Superior temporal gyrus (tissue), 1 donor: ENCODE measurements at regions not wholly inside any gene's neighbourhood (a gene's known extent, or its start where the extent isn't known, plus 50 kb on each side); places are given as distances from the start of the nearest gene placed in this dataset.
A peak's percentile ranks its signal among the peaks of the same experiment; 100 is the strongest.
"Not testable (repeated sequence)": the region's sequence is repeated elsewhere in the genome, so short reads cannot be mapped to it uniquely, and the experiment has no call there.

Source experiments
- DNase-seq: peaks from one replicate; pipeline ENCODE4 v3.0.0-alpha.2; 2016; ENCODE audit errors: extremely low spot score

GRCh38 chr5:23977997-23978396, 470.6 kb downstream of the PRDM9 start:
- no peak for DNase-seq

DNA sequence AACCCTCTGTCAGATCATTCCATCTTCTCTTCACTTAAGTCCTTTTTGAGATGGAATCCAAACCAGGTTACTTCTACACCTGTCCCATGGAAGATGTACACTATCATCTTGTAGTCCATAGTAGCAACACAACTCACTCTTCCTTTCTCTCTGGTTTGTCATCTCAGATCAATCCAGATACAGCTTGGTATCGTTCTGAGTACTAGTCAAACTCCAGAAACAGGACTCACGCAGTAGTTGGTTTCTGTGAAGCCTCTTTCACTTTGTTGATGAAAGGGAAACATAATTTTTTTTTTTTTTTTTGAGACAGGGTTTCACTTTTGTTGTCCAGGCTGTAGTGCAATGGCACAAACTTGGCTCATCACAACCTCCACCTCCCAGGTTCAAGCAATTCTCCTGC, 484.0 kb downstream of the PRDM9 start:
- DNase-seq, result no peak

DNA sequence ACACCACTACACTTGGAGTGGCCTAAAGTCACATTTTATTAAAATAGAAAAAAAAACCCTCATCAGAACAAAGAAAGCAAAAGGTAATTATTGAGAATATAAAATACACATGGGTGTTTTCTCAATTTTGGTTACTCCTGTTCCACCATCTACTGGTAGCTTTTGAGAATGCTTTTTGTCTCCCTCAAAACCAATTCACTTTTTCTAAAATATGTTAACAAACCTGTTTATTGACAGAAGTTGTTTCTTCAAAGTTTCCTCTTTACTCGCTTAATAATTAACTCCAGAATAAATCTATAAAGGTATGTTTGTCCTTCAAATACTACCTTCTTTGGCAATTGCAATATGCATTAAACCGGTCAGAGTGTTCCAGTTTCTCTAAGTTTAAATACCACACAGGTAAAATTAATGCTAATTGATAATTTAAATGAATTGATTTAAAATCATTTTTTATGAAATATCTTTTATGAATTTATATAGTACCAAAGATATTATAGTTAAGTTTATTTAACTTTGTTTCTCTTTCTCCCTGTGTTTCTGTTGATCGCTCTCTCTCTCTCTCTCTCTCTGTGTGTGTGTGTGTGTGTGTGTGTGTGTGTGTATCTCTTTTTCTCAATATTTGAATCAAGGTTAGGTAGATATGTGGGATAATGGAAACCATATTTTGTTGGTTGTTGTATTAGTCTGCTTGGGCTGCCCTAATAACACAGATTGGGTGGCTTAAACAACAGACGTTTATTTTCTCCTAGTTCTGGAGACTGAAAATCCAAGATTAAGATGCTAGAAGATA, 487.4 kb downstream of the PRDM9 start:
- DNase-seq, result peak; percentile 29

DNA sequence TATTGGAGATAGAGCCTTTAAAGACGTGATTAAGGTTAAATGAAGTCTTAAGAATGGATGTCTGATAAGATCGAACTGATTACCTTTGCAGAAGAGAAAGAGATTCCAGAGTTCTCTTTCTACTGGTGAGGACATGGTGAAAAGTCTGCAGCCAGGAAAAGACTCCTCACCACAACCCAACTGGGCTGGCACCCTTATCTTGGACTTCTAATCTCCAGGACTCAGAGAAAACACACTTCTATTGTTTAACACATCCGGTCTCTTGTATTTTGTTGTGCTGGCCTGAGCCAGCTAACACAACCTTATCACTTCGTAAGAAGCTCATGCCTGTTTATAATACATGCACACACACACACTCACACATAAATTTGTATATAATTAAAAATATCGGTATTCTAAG, 489.1 kb downstream of the PRDM9 start:
- no peak for DNase-seq

DNA sequence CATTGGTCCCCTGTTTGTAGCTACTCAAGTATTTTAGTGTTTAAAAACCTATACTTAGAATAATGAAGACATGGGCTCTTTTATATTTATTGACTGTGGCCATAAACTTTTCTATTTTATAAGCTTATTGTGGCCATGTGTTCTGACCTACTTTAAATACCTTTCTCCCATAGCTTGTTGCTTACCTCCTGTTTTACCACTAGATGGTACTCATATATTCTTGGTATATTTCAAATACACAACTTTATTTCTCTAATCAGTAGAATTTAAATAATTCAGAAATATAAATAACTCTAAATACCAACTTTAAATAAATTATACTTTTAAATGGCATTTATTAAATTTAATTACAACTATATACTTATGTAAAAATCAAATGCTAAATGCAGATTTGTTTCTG, 498.0 kb downstream of the PRDM9 start:
- no peak for DNase-seq

DNA sequence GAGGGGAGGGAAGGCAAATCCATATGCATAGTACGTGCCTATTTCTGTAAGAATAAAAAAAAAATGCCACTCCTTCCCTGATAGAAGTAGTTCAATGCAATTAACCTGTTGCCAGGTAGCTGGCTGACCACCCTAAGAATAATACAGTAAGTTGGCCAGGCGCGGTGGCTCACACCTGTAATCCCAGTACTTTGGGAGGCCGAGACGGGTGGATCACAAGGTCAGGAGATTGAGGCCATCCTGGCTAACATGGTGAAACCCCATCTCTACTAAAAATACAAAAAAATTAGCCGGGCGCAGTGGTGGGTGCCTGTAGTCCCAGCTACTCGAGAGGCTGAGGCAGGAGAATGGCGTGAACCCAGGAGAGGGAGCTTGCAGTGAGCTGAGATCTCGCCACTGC, 510.3 kb downstream of the PRDM9 start:
- not testable (repeated sequence) for DNase-seq

- DNase-seq, result no peak
Observed at GRCh38 chr5:24026288-24026687, 518.9 kb downstream of the PRDM9 start.

DNA sequence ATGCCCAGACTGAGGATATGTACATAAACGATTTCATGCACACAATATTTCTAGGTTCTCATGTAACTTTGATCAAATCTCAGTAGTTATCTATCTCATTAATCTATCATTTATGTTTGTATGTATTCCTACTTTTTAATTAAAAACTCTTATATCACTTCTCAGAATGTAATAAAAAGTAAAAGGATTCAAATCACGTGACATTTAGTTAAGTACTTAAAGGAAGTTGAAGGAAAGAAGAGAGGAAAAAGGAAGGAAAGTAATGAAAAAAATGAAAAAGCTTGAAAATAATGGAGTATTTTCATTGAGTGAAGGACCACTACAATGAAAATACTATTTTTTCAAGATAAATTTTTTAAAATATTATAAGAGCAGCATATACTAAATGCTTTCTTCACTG, 535.3 kb downstream of the PRDM9 start:
- DNase-seq, result no peak

DNA sequence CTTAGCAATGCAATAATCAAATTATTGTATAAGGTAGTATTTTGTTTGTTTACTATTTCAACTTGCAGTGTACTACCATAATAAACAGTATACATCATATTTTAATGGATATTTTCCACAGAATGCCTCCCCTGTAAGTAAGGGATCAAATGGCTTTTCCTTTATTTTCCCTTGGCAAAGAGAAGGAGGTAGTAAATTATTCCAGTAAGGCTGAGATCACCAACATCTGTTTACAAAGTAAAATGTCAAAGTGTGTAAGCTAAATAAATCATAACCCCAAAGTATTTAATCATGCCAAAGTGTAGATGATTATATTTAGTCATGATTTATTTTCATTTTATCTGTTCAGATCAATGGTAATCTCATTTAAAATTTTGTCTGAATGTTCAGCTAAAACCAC, 537.6 kb downstream of the PRDM9 start:
- DNase-seq, result no peak

DNA sequence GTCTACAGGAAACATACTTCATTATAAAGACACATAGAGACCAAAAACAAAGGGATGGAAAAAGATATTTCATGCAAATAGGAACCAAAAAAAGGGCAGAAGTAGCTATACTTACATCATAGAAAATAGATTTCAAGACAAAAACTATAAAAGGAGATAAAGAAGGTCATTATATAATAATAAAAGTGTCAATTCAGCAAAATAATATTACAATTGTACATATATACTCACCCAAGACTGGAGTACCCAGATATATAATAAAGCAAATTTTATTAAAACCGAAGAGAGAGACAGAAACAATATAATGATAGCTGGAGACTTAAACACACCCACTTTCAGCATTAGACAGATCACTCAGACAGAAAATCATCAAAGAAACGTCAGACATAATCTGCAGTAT, 546.3 kb downstream of the PRDM9 start:
- no peak for DNase-seq

DNA sequence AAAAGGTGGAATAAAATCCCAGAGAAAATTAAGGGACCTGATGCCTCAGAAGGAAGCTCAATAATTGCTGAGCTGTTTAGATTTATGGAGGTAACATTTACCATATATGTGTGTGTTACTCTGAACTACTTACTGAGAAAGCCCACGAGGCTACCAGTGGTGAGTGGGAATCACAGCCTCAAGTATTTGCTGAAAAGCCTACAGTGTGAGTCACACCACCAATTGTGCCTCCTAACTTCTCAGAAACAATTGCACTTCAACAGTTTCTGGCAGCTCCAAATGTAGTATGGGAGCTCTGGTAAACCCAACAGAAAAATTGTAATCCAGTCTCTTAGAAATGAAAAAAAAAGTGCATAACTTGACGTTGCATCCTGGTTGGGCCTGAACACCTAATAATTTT, 551.6 kb downstream of the PRDM9 start:
- DNase-seq, result no peak

DNA sequence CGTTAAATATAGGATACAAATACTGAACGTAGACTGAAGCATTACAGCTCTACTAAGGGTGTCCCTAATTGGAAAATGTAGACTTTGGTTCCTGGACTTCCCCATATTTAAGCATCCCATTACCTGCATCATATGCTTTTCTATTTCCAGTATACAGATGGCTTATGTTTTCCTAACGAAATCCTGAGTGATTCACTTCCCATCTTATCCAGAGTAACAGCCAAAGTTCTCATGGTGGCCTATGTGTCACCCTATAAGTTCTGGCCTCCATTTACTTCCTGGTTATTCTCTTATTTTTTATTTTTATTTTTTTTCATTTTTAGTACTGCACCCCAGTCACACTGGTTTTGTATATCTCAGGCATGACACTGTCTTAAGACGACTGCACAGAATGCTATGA, 552.3 kb downstream of the PRDM9 start:
- no peak for DNase-seq

DNA sequence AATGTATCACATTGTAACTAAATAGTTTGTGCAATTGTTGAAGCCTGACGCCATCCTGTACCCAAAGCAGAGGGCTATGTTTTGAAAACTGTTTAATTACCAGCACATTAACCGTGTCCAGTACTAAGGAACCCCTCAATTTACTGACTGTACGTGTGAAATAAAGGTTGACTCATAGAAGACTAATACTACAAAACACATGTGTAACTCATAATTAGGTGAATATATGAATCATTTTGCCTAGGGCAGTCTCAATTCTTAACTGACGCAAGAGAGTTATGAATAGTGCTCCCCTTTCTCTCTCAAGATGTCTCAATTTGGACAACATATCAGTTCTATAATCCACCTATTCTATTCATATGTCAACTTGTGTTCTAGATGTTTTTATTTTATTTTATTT, 558.4 kb downstream of the PRDM9 start:
- DNase-seq, result no peak

DNA sequence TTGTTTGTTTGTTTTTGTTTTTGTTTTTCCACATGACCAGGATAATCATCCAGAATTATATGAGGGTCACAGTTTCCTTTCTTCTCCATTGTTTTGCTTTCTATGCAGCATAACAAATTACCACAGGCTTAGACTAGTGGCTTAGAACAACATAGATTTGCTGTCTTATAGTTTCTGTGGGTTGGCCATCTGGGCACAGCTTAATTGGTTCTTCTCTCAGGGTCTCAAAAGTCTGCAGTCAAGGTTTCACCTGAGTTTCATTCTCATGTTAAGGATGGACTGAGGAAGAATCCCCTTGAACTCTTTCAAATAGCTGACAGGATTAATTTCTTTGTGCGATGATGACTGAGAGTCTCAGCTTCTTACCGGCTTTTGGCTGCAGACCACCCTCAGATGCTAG, 559.8 kb downstream of the PRDM9 start:
- DNase-seq, result no peak

DNA sequence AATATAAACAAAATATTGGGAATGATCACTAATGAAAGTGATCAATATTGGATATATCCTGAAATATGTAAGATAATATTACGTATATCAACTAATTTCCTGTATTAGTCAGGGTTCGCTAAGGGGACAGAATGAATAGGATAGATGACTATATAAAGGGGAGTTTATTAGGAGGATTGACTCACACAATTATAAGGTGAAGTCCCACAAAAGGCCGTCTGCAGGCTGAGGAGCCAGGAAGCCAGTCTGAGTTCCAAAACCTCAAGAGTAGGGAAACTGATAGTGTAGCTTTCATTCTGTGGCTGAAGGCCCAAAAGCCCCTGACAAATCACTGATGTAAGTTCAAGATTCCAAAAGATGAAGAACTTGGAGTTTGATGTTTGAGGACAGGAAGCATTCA, 561.1 kb downstream of the PRDM9 start:
- DNase-seq, result no peak

- DNase-seq, result no peak
Observed at GRCh38 chr5:24073107-24073506, 565.7 kb downstream of the PRDM9 start.

GRCh38 chr5:24080046-24080445, 564.7 kb downstream of the CDH10 start:
- no peak for DNase-seq

- DNase-seq, result no peak
Observed at GRCh38 chr5:24094081-24094679, 550.6 kb downstream of the CDH10 start.

- DNase-seq, result no peak
Observed at GRCh38 chr5:24102010-24102409, 542.8 kb downstream of the CDH10 start.

DNA sequence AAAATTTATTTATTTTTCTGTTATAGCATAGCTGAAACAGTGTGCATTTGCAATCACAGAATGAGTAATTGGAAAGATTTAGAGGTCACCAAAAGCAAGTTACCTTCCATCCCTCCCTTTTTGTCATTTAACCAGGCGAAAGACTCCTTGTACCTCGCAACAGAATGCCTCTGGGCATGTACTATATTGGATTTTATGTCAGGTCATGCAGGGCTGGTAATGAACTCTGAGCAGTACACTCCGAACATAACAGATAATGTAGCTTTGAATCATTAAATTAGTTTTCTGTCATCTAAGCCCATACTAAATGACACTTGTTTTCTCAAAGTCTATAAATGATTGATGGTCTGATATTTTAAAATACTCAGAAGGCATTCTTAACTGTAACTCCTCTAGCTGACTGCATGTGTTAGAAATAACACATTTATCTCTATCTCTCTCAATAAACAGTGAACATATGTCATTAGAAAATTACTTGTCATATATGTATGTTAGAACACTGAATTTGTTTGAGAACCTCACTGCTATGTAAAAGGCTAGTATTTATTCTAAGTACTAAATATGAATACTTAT, 541.2 kb downstream of the CDH10 start:
- no peak for DNase-seq

- DNase-seq, result peak; percentile 70
Observed at GRCh38 chr5:24110004-24110615, 534.7 kb downstream of the CDH10 start.

- no peak for DNase-seq
Observed at GRCh38 chr5:24112420-24112819, 532.4 kb downstream of the CDH10 start.

- DNase-seq, result no peak
Observed at GRCh38 chr5:24118351-24118750, 526.4 kb downstream of the CDH10 start.
